ENCODE measurements at regions not wholly inside any gene's neighbourhood (a gene's known extent, or its start where the extent isn't known, plus 50 kb on each side); places are given as distances from the start of the nearest gene placed in this dataset.
"Not testable (repeated sequence)": the region's sequence is repeated elsewhere in the genome, so short reads cannot be mapped to it uniquely, and the experiment has no call there.

DNA sequence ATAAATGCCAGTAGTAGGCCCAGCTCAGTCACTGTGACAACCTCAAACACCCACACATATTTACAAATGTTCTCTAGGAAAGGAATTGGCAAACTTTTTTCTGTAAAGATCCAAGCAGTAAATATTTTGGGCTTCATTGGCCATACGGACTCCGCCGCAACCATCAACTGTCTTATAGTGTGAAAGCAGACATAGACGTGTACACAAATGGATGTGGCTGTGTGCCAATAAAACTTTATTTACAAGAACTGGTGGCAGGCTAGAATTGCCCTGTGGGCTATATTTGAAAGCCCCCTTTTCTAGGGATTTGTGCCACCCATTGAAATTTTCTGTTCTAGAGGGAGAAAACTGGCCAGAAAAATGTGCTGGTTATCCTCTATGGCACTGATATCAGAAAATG, 683.8 kb upstream of the EEF2KMT start:
- intact Hi-C loops (cut with DNase I): no loop called here
- DNase-seq (ENCODE audit: low spot score): no peak

GRCh38 chr16:5776876-5777275, 679.3 kb upstream of the EEF2KMT start:
- no peak for DNase-seq (ENCODE audit: low spot score)
- intact Hi-C loops (cut with DNase I): no loop called here

DNA sequence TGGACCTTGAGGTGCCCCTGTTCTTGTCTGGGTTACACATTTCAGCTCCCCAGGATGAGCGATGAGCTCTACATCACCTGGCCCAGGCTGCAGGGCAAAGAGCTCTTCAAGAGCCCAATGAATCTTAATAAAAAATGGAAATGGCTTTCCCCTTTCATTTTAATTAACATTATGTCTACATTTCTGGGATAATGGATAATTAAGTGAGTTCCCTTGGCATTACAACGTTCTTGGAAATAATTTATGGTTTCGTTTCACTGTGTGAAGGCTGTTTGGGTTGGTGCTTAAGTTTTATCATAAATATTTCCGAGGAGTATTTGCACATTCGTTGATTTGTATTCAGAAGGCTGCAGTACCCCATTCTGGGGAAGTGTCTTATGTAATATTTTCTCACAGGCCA, 678.3 kb upstream of the EEF2KMT start:
- intact Hi-C loops (cut with DNase I): no loop called here
- no peak for DNase-seq (ENCODE audit: low spot score)

- DNase-seq (ENCODE audit: low spot score): no peak
- intact Hi-C loops (cut with DNase I): no loop called here
These were observed 672.5 kb upstream of the EEF2KMT start for GRCh38 chr16:5770118-5770517.

GRCh38 chr16:5769513-5769912, 671.9 kb upstream of the EEF2KMT start:
- intact Hi-C loops (cut with DNase I): no loop called here
- no peak for DNase-seq (ENCODE audit: low spot score)

DNA sequence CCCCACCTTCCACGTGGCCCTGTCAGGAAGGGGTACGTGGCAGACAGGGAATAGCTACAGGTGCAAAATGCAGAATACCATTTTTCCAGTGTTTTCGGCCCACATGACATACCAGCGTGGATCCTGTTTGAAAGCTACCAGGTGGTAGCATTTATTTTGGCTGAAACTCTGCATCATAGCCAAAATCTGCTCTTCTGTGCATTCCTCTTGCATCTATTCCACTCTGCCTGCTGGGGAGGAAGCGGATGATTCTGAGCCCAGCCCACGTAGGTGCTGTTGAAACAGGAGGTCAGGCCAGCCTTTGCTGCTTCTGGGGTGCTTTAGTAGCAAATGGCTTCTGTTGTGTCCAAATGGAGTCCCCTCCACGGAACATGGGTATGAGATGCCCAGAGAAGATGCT, 670.9 kb upstream of the EEF2KMT start:
- intact Hi-C loops (cut with DNase I): no loop called here
- DNase-seq (ENCODE audit: low spot score): no peak

GRCh38 chr16:5763176-5763575, 665.6 kb upstream of the EEF2KMT start:
- no peak for DNase-seq (ENCODE audit: low spot score)
- intact Hi-C loops (cut with DNase I): no loop called here

- intact Hi-C loops (cut with DNase I): no loop called here
- no peak for DNase-seq (ENCODE audit: low spot score)
These were observed 664.8 kb upstream of the EEF2KMT start for GRCh38 chr16:5762362-5762761.

GRCh38 chr16:5761592-5761991, 664.0 kb upstream of the EEF2KMT start:
- intact Hi-C loops (cut with DNase I): no loop called here
- no peak for DNase-seq (ENCODE audit: low spot score)

- intact Hi-C loops (cut with DNase I): no loop called here
- DNase-seq (ENCODE audit: low spot score): no peak
These were observed 660.7 kb upstream of the EEF2KMT start for GRCh38 chr16:5758281-5758680.

- intact Hi-C loops (cut with DNase I): no loop called here
- no peak for DNase-seq (ENCODE audit: low spot score)
These were observed 659.4 kb upstream of the EEF2KMT start for GRCh38 chr16:5756969-5757368.

DNA sequence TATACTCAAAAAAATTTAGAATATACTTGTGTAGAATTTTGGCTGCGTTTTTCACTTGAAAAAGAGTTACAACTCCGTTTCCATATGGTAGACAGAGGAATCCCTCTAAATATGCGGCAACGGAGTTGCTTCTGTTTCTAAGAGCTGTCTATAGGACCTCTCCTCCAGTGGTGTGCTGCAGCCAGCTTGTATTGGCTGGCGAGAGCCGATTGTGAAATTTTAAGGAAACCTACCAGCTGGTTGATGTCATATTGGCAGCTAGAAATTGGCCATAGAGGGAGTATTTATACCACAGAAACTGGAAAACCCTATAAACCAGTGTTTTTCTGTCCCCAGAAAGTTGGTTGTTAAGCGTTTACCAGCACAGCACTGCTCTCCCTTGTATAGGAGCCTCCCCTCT, 655.8 kb upstream of the EEF2KMT start:
- intact Hi-C loops (cut with DNase I): no loop called here
- no peak for DNase-seq (ENCODE audit: low spot score)

DNA sequence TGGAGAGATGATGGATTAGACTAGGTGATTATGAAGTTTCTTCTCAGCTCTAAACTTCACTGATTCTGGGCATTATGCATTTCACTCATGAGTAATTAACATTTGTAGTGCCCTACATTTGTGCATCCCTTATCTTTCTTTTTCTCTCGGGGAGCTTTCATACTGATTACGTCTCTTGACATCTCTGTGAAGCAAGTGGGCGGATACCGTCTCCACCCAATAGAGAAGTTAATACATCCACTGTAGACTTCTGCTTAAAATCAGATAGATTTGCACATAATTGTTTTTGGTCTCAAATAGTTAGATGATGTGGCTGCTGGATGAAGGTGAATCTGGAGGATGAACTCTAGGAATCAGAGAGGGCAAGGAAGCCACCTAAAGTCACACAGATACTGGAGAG, 653.6 kb upstream of the EEF2KMT start:
- intact Hi-C loops (cut with DNase I): no loop called here
- DNase-seq (ENCODE audit: low spot score): no peak

GRCh38 chr16:5750439-5750838, 652.8 kb upstream of the EEF2KMT start:
- DNase-seq (ENCODE audit: low spot score); intact Hi-C loops (cut with DNase I): not testable (repeated sequence)

DNA sequence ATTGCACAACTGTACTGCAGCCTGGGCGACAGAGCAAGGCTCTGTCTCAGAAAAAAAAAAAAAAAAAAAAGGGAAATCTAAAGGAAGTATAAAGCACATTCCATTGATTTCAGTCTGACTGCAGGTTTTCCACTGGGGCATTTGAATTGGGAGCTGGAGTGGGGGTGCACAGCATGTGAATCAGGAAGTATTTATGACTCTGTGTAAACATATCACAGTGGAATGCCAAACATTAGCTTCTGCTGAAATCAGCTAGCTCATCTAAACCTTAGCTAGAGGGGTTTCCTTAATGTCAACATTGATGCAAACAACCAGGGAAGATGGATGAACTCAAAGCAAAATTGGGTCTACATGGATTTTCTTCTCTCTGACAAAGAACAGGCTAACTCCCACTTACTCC, 641.0 kb upstream of the EEF2KMT start:
- DNase-seq (ENCODE audit: low spot score): no peak
- intact Hi-C loops (cut with DNase I): loop anchor here in 1 of 2 donors (5.0 kb wide), 1 partner anchor 501 kb away; no protein-coding TSS in a partner anchor

- intact Hi-C loops (cut with DNase I): loop anchor here in 1 of 2 donors (5.0 kb wide), 1 partner anchor 499 kb away; no protein-coding TSS in a partner anchor
- no peak for DNase-seq (ENCODE audit: low spot score)
These were observed 638.8 kb upstream of the EEF2KMT start for GRCh38 chr16:5736209-5736930.

GRCh38 chr16:5735444-5735843, 637.8 kb upstream of the EEF2KMT start:
- DNase-seq (ENCODE audit: low spot score): no peak
- intact Hi-C loops (cut with DNase I): loop anchor here in 1 of 2 donors (5.0 kb wide), 1 partner anchor 498 kb away; no protein-coding TSS in a partner anchor

DNA sequence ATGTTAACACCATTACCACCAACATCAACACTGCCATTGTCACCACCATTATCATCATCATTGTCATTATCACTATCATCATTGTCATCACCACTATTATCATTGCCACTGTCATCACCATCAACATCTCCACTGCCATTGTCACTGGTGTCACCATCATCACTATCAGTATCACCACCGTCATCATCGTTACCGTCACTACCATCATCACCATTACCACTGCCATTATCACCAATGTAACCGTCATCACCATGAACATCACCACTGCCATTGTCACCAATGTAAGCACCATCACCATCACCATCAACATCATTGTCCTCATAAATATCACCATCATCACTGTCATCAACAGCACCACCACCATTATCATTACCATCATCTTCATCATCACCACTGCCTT, 633.2 kb upstream of the EEF2KMT start:
- intact Hi-C loops (cut with DNase I): no loop called here
- DNase-seq (ENCODE audit: low spot score): no peak

DNA sequence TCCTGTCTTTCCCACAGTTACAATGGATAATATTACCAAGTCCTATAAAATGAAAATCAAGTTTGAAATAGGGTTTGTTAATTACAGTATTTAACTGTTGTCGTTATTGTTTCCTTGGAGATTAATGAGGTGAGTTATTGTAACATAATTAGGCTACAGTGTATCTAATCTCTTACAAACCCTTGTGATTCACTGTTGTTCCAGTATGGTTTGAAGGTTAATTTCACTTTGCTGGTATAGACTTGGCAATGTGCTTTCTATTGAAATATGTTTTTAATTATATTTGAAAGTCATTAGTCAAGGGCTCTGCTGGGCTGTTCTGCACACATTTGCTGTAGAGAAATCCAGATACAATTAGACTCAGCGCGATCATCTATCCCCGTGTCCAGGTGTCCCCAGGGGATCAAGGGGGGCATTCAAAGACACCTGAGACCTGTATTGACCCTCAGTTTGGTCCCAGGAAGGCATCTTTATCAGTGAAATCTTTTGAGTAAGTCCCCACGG, 624.6 kb upstream of the EEF2KMT start:
- intact Hi-C loops (cut with DNase I): no loop called here
- DNase-seq (ENCODE audit: low spot score): no peak

- no peak for DNase-seq (ENCODE audit: low spot score)
- intact Hi-C loops (cut with DNase I): no loop called here
These were observed 617.6 kb upstream of the EEF2KMT start for GRCh38 chr16:5715155-5715554.

- no peak for DNase-seq (ENCODE audit: low spot score)
- intact Hi-C loops (cut with DNase I): no loop called here
These were observed 612.3 kb upstream of the EEF2KMT start for GRCh38 chr16:5709889-5710288.

Data from posterior vena cava (tissue), 2 donors.